B cell (primary cell): ENCODE measurements at regions not wholly inside any gene's neighbourhood (a gene's known extent, or its start where the extent isn't known, plus 50 kb on each side); places are given as distances from the start of the nearest gene placed in this dataset.

Experiments used
- ATAC-seq: fragments of 200-7000 bp; cut with Tn5 transposase; one replicate; pipeline ENCODE4 v1.10.0; 2021; ENCODE audit warnings: low read depth, mild to moderate bottlenecking, moderate number of reproducible peaks, moderate library complexity
- CTCF ChIA-PET: fragments of 350-600 bp; sonication (Branson Sonifier 250); formaldehyde crosslinking; loops from one replicate; lab custom pipeline; 2021; ENCODE audit warnings: antibody characterized with exemption, inconsistent platforms; lab: Charles Lee
- POLR2A ChIA-PET: fragments of 350-600 bp; sonication (Branson Sonifier 250); formaldehyde crosslinking; loops from one replicate; lab custom pipeline; 2021; ENCODE audit warnings: antibody characterized with exemption; lab: Charles Lee
- DNase-seq: peaks from one replicate; pipeline ENCODE4 v3.0.0; 2013
- H2AFZ ChIP-seq: 2 replicates; pipeline ENCODE4 v1.6.1; 2012; ENCODE audit warnings: mild to moderate bottlenecking, low read depth, low read length; ENCODE audit not compliant: insufficient read depth, poor library complexity, severe bottlenecking
- H3K27ac ChIP-seq, 2 donors: 1 replicate in 1 of 2; 2 replicates in 1 of 2; pipeline ENCODE4 v1.5.1; 2012 to 2013; ENCODE audit warnings: low read length in 2 of 2, mild to moderate bottlenecking in 2 of 2, moderate library complexity in 1 of 2
- H3K27me3 ChIP-seq, 4 experiments: fragments of 200-600 bp in 1 of 4; sonication (generic) in 1 of 4; replicated peaks in 1 of 4; 1 replicate in 2 of 4; 2 replicates in 2 of 4; pipeline versions ENCODE4 v1.6.1 to v1.7.0; 2013 to 2016; ENCODE audit warnings: low read length in 3 of 4, mild to moderate bottlenecking in 2 of 4, mixed read lengths in 1 of 4, moderate library complexity in 1 of 4; ENCODE audit not compliant: insufficient read depth in 4 of 4, control insufficient read depth in 3 of 4; ENCODE audit errors: control extremely low read depth in 1 of 4
- H3K36me3 ChIP-seq, 2 experiments: replicated peaks in 1 of 2; 1 replicate in 1 of 2; 2 replicates in 1 of 2; pipeline versions ENCODE4 v1.6.1 to v1.7.1; 2013; ENCODE audit warnings: low read length in 1 of 2; ENCODE audit not compliant: insufficient read depth in 2 of 2, control insufficient read depth in 1 of 2; ENCODE audit errors: control extremely low read depth in 1 of 2, extremely low read depth in 1 of 2
- H3K4me1 ChIP-seq, 2 donors: fragments of 200-600 bp in 1 of 2; sonication (generic) in 1 of 2; 1 replicate in 1 of 2; 2 replicates in 1 of 2; pipeline versions ENCODE4 v1.5.1 to v1.6.1; 2013 to 2017; ENCODE audit warnings: low read length in 2 of 2; ENCODE audit not compliant: control insufficient read depth in 2 of 2, insufficient read depth in 2 of 2
- H3K4me2 ChIP-seq: replicated peaks from 2 replicates; pipeline ENCODE3; 2012; ENCODE audit warnings: mild to moderate bottlenecking, low read depth, low read length; ENCODE audit not compliant: poor library complexity, severe bottlenecking
- H3K4me3 ChIP-seq, 5 experiments: fragments of 200-600 bp in 1 of 5; sonication (generic) in 1 of 5; 1 replicate in 3 of 5; 2 replicates in 2 of 5; pipeline versions ENCODE4 v1.5.1 to v1.7.0; 2011 to 2016; ENCODE audit warnings: low read length in 4 of 5, mild to moderate bottlenecking in 4 of 5, low read depth in 2 of 5, control low read depth in 1 of 5, moderate library complexity in 1 of 5; ENCODE audit not compliant: insufficient read depth in 1 of 5; ENCODE audit errors: control extremely low read depth in 1 of 5, extremely low read depth in 1 of 5
- H3K79me2 ChIP-seq: fragments of 200-600 bp; sonication (generic); one replicate; pipeline ENCODE4 v1.6.0; 2016; ENCODE audit warnings: low read length; ENCODE audit not compliant: control insufficient read depth, insufficient read depth
- H3K9ac ChIP-seq: fragments of 200-600 bp; sonication (generic); 2 replicates; pipeline ENCODE4 v1.6.1; 2017; ENCODE audit warnings: mild to moderate bottlenecking, low read length, moderate library complexity
- H3K9me3 ChIP-seq, 3 donors: one replicate each; pipeline versions ENCODE4 v1.6.1 to v1.7.1; 2013; ENCODE audit warnings: low read length in 2 of 3; ENCODE audit not compliant: control insufficient read depth in 2 of 3, insufficient read depth in 1 of 3; ENCODE audit errors: control extremely low read depth in 1 of 3
- H4K20me1 ChIP-seq: 2 replicates; pipeline ENCODE4 v1.6.0; 2012; ENCODE audit warnings: mild to moderate bottlenecking, low read length; ENCODE audit not compliant: insufficient read depth, control insufficient read depth, poor library complexity, severe bottlenecking
- H3K27ac Mint-ChIP-seq: one replicate; pipeline ENCODE4 v1.8.0; 2021; ENCODE audit warnings: mixed read lengths
- H3K27me3 Mint-ChIP-seq: one replicate; pipeline ENCODE4 v1.8.0; 2021; ENCODE audit warnings: mixed read lengths
- H3K4me1 Mint-ChIP-seq: one replicate; pipeline ENCODE4 v1.8.0; 2021; ENCODE audit warnings: mixed read lengths
- H3K4me3 Mint-ChIP-seq: one replicate; pipeline ENCODE4 v1.8.0; 2021; ENCODE audit warnings: mixed read lengths
- H3K9me3 Mint-ChIP-seq: one replicate; pipeline ENCODE4 v1.8.0; 2022; ENCODE audit warnings: mixed read lengths; ENCODE audit not compliant: insufficient read depth
- EZH2 ChIP-seq: IDR thresholded peaks from 2 replicates; pipeline ENCODE4 v1.6.1; 2012; ENCODE audit warnings: borderline replicate concordance, low read depth, mild to moderate bottlenecking, moderate library complexity, low read length; ENCODE audit not compliant: insufficient read depth, poor library complexity, severe bottlenecking
- WGBS: methylation state at CpG from one replicate; pipeline ENCODE4 v1.1.5; 2013; ENCODE audit warnings: missing lambda C conversion rate; ENCODE audit not compliant: insufficient coverage; 5-methylcytosine and 5-hydroxymethylcytosine counted together
- intact Hi-C: fragments of 100-400 bp; cut with micrococcal nuclease; formaldehyde crosslinking; loops from one replicate; pipeline ENCODE4 v1.10.0; 2022
- TF ChIP-seq, protein P1 (sequence below): fragments of 200-600 bp; IDR thresholded peaks from one replicate; pipeline ENCODE4 v1.8.0; 2022; ENCODE audit warnings: antibody characterized with exemption, mild to moderate bottlenecking

DNA sequence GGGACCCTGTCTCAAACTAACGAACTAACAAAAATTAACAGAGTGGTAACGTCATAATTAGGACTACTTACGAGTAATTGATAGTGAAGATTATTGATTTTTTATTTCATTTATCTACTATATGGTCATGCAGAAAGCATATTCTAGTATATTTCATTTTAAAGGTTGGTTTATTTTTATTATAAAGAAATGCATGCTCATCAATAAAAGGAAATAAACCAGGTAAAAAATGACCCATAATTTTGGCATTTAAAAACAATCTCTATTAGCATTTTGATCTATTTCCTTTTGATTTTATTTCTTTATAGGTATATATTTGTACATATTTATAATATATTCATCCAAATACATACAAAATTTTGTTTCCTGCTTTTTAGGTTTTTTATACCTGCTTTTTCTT is 401.4 kb upstream of the ID4 start:
- no CpG with 5 or more reads among the region's 3 CpGs for WGBS
- Mint-ChIP-seq H3K4me1 (no peaks in the 10 kb centered on the region), H3K9me3 (peaks cover 2% of the 10 kb centered on the region), H3K4me3 (no peak overlapping the region), H3K27ac (no peak overlapping the region), H3K27me3 (no peaks in the 10 kb centered on the region)
- TF ChIP-seq EZH2, result no peak
- TF ChIP-seq, protein P1, sequence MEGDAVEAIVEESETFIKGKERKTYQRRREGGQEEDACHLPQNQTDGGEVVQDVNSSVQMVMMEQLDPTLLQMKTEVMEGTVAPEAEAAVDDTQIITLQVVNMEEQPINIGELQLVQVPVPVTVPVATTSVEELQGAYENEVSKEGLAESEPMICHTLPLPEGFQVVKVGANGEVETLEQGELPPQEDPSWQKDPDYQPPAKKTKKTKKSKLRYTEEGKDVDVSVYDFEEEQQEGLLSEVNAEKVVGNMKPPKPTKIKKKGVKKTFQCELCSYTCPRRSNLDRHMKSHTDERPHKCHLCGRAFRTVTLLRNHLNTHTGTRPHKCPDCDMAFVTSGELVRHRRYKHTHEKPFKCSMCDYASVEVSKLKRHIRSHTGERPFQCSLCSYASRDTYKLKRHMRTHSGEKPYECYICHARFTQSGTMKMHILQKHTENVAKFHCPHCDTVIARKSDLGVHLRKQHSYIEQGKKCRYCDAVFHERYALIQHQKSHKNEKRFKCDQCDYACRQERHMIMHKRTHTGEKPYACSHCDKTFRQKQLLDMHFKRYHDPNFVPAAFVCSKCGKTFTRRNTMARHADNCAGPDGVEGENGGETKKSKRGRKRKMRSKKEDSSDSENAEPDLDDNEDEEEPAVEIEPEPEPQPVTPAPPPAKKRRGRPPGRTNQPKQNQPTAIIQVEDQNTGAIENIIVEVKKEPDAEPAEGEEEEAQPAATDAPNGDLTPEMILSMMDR, result no peak
- intact Hi-C loops, result no loop called here
- Histone ChIP-seq H3K9ac (no peak overlapping the region), H3K27ac (no peak overlapping the region), H3K9me3 (peaks cover 0 to 12% (median 0%) of the 10 kb centered on the region in 3 donors), H3K4me3 (no peak overlapping the region), H3K79me2 (no peaks in the 10 kb centered on the region), H3K4me2 (no peak overlapping the region), H3K27me3 (no peaks in the 10 kb centered on the region), H4K20me1 (no peaks in the 10 kb centered on the region), H2AFZ (no peak overlapping the region), H3K4me1 (no peaks in the 10 kb centered on the region), H3K36me3 (no peaks in the 10 kb centered on the region)
- ATAC-seq (no peak), DNase-seq (no peak)
- POLR2A ChIA-PET, result no interaction called here
- CTCF ChIA-PET, result no interaction called here

DNA sequence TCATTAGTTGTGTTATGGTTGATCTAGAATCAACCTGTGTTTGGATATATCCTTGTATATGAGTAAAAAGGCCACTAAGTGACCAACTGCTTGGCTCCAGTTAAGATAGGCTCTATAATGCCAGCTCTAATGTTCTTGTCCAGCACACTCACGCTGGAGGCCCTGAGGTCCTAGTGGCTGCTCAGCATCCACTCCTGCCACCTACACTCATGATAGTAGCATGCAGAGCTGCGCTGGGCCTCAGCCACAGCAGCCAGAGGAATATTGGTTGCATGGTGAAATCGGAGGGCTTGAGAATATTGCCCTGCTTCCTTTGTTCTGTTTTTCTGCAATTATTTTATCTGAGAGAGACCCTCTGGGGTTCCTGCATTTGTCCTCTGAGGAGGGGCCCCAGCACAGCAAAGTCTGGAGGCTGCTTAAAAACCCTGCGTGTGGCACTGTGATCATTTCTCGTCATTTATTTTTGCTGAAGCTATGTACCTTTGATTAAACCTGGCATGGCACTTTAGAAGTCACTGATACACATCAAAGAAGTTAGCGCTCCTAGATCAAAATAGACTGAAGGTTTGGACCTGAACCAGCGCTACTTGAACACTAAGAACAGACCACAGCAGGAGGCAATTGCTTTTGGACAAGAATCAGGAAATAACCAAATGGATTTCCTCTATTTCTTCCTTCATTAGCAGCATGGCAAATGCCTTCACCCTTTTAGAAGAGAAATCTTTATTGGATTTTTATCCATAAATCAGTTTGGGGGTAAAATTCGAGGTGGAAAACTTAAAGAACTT is 398.4 kb upstream of the ID4 start:
- POLR2A ChIA-PET, result no interaction called here

More for the DNA sequence above, 398.4 kb upstream of the ID4 start:
- intact Hi-C loops, result no loop called here
- Histone ChIP-seq H4K20me1 (no peaks in the 10 kb centered on the region), H3K4me3 (no peak overlapping the region), H3K9me3 (peaks cover 0 to 12% (median 0%) of the 10 kb centered on the region in 3 donors), H3K79me2 (no peaks in the 10 kb centered on the region), H3K36me3 (no peaks in the 10 kb centered on the region), H3K4me2 (no peak overlapping the region), H3K27ac (no peak overlapping the region), H2AFZ (no peak overlapping the region), H3K27me3 (no peaks in the 10 kb centered on the region), H3K9ac (no peak overlapping the region), H3K4me1 (no peaks in the 10 kb centered on the region)
- ATAC-seq, result no peak
- no peak overlapping the region for H3K27ac Mint-ChIP-seq
- no peak overlapping the region for H3K4me3 Mint-ChIP-seq
- DNase-seq, result no peak
- no peaks in the 10 kb centered on the region for H3K27me3 Mint-ChIP-seq
- 91% methylated on average over 6 of the region's 8 CpGs for WGBS
- TF ChIP-seq EZH2, result no peak
- TF ChIP-seq, protein P1, result no peak
- H3K4me1 Mint-ChIP-seq, result no peaks in the 10 kb centered on the region
- H3K9me3 Mint-ChIP-seq, result no peaks in the 10 kb centered on the region
- CTCF ChIA-PET, result no interaction called here
